A673 (cell line): ENCODE measurements at regions not wholly inside any gene's neighbourhood (a gene's known extent, or its start where the extent isn't known, plus 50 kb on each side); places are given as distances from the start of the nearest gene placed in this dataset.

Experiments used
- BruUV-seq: library from RNA; stranded (reverse); fragments of 400-500 nt; replicated peaks from 2 replicates; lab custom pipeline; 2021; lab: Mats Ljungman, UMichigan
- CTCF ChIA-PET: fragments of 300-600 bp; sonication (Branson Sonifier 250); formaldehyde crosslinking; loops from one replicate; lab custom pipeline; 2022; ENCODE audit warnings: antibody characterized with exemption; lab: Charles Lee
- POLR2A ChIA-PET: fragments of 300-600 bp; sonication (Branson Sonifier 250); formaldehyde crosslinking; loops from one replicate; lab custom pipeline; 2022; ENCODE audit warnings: antibody characterized with exemption; ENCODE audit not compliant: low non-redundant PET; lab: Charles Lee
- DNase-seq: peaks from one replicate; pipeline ENCODE4 v3.0.0-alpha.2; 2015; ENCODE audit warnings: low spot score
- H3K27ac ChIP-seq: fragments of 200-600 bp; sonication (generic); 2 replicates; pipeline ENCODE4 v1.5.1; 2016; ENCODE audit warnings: mixed run types, low read depth, mild to moderate bottlenecking, mixed read lengths, antibody characterized with exemption, low read length; ENCODE audit not compliant: poor library complexity, severe bottlenecking
- H3K27me3 ChIP-seq: fragments of 200-600 bp; sonication (generic); replicated peaks from 2 replicates; pipeline ENCODE4 v1.6.1; 2017; ENCODE audit warnings: mixed run types, low read depth, mild to moderate bottlenecking, mixed read lengths, antibody characterized with exemption, low read length; ENCODE audit not compliant: insufficient read depth, poor library complexity
- H3K36me3 ChIP-seq: fragments of 200-600 bp; sonication (generic); 2 replicates; pipeline ENCODE4 v1.6.1; 2016; ENCODE audit warnings: mixed run types, mild to moderate bottlenecking, mixed read lengths, antibody characterized with exemption, low read length; ENCODE audit not compliant: insufficient read depth, poor library complexity, severe bottlenecking
- H3K4me1 ChIP-seq: fragments of 200-600 bp; sonication (generic); 2 replicates; pipeline ENCODE4 v1.6.1; 2017; ENCODE audit warnings: mixed run types, mild to moderate bottlenecking, mixed read lengths, antibody characterized with exemption, low read length; ENCODE audit not compliant: insufficient read depth, poor library complexity, severe bottlenecking
- H3K4me3 ChIP-seq: fragments of 200-600 bp; sonication (generic); 2 replicates; pipeline ENCODE4 v1.5.1; 2016; ENCODE audit warnings: low read depth, mixed run types, mild to moderate bottlenecking, mixed read lengths, low read length; ENCODE audit not compliant: poor library complexity, severe bottlenecking
- H3K9me3 ChIP-seq: fragments of 200-600 bp; sonication (generic); 2 replicates; pipeline ENCODE4 v1.6.1; 2016; ENCODE audit warnings: mixed run types, low read depth, mild to moderate bottlenecking, mixed read lengths, antibody characterized with exemption, low read length; ENCODE audit not compliant: poor library complexity, severe bottlenecking
- EZH2 ChIP-seq: fragments of 200-600 bp; sonication (generic); IDR thresholded peaks from 2 replicates; pipeline ENCODE4 v1.6.1; 2017; ENCODE audit warnings: borderline replicate concordance, low read depth, mild to moderate bottlenecking, mixed read lengths, antibody characterized with exemption, low read length; ENCODE audit not compliant: poor library complexity, severe bottlenecking
- intact Hi-C: fragments of 100-400 bp; cut with micrococcal nuclease; formaldehyde crosslinking; loops from one replicate; pipeline ENCODE4 v1.10.0; 2022; ENCODE audit not compliant: unreplicated experiment
- TF ChIP-seq, protein P1 (sequence below): fragments of 300-800, 200-600 bp; sonication (generic); conservative IDR thresholded peaks from 2 replicates; pipeline ENCODE4 v1.5.1; 2017; ENCODE audit warnings: low read depth, mild to moderate bottlenecking, antibody characterized with exemption, low read length, moderate library complexity, mixed read lengths

DNA sequence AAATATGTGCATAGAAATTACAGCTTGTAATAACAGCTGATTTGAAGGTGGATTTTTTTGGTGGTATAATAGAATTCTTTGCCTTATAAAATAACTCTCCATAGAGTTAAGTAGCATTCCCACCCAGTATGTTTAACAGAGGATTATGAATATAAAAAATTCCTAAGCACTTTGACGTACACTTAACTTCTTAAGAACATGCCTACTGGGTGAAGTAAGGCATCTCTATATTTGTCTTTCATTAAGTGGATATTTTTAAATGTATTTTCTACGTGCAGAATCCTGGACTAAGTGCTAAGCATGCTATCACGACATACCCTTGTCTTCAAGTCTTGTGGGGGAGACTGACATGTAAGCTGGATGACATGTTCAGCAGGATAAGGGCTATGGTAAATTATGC, 217.7 kb upstream of the BMPER start:
- H3K27ac ChIP-seq = no peak overlapping the region
- no peaks in the 10 kb centered on the region for H3K27me3 ChIP-seq
- DNase-seq = no peak
- no peak overlapping the region for H3K4me3 ChIP-seq
- H3K4me1 ChIP-seq = no peaks in the 10 kb centered on the region
- H3K9me3 ChIP-seq = no peaks in the 10 kb centered on the region
- POLR2A ChIA-PET = interaction anchor here (0.7 kb wide), 1 partner anchor 201 kb away, joined by 7 read pairs; no protein-coding TSS in a partner anchor
- H3K36me3 ChIP-seq = no peaks in the 10 kb centered on the region
- BruUV-seq = no TSS peak
- CTCF ChIA-PET = no interaction called here
- TF ChIP-seq, protein P1, sequence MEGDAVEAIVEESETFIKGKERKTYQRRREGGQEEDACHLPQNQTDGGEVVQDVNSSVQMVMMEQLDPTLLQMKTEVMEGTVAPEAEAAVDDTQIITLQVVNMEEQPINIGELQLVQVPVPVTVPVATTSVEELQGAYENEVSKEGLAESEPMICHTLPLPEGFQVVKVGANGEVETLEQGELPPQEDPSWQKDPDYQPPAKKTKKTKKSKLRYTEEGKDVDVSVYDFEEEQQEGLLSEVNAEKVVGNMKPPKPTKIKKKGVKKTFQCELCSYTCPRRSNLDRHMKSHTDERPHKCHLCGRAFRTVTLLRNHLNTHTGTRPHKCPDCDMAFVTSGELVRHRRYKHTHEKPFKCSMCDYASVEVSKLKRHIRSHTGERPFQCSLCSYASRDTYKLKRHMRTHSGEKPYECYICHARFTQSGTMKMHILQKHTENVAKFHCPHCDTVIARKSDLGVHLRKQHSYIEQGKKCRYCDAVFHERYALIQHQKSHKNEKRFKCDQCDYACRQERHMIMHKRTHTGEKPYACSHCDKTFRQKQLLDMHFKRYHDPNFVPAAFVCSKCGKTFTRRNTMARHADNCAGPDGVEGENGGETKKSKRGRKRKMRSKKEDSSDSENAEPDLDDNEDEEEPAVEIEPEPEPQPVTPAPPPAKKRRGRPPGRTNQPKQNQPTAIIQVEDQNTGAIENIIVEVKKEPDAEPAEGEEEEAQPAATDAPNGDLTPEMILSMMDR = no peak
- no peak for TF ChIP-seq EZH2
- intact Hi-C loops = no loop called here

DNA sequence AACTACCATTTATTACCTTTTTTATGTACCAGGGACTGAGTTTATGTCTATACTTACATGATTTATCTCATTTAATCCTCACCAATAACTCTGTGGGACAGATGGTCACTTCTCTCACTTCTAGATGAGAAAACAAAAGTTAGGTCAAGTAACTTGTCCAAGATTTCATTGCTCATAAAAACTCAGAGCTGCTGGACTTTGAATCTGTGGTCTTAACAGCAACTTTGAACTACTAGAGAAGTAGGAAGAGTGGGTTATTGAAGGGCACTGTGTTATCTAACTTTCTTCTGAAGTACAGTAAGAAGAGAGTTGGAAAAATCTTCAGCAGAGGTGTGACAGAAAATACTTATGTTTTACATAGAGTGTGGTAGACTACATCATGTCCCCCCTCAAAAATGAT, 214.2 kb upstream of the BMPER start:
- Histone ChIP-seq H3K4me3 (no peak overlapping the region), H3K36me3 (no peaks in the 10 kb centered on the region), H3K27ac (no peak overlapping the region), H3K9me3 (no peaks in the 10 kb centered on the region), H3K27me3 (no peaks in the 10 kb centered on the region), H3K4me1 (no peaks in the 10 kb centered on the region)
- TF ChIP-seq EZH2 = no peak
- TF ChIP-seq, protein P1 = no peak
- CTCF ChIA-PET = no interaction called here
- POLR2A ChIA-PET = interaction anchor here (0.5 kb wide), 1 partner anchor 29 kb away, joined by 3 read pairs; no protein-coding TSS in a partner anchor
- BruUV-seq = no TSS peak
- intact Hi-C loops = no loop called here
- DNase-seq = no peak

DNA sequence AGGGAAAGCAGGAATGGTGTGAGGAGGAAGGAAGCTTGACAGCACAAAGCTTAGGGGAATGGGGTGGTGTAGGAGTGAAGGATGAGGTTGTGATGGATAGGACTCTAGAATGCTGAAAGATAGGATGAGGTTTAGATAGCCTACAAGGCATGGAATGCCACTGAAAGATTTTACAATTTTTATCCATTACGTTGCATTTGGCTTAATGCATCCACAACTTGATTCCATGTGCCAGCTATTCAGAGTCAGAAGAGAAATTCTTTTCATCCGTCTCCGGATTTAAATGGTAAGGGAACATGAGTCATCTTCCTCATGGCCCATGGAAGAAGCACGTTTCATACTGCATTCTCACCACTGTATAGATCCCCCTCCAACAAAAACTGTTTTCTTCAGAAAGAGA, 212.4 kb upstream of the BMPER start:
- Histone ChIP-seq H3K4me3 (no peak overlapping the region), H3K4me1 (no peaks in the 10 kb centered on the region), H3K27me3 (no peaks in the 10 kb centered on the region), H3K9me3 (no peaks in the 10 kb centered on the region), H3K27ac (no peak overlapping the region), H3K36me3 (no peaks in the 10 kb centered on the region)
- DNase-seq = no peak
- CTCF ChIA-PET = no interaction called here
- intact Hi-C loops = no loop called here
- TF ChIP-seq EZH2 = no peak
- TF ChIP-seq, protein P1 = no peak
- no TSS peak for BruUV-seq
- POLR2A ChIA-PET = no interaction called here
